Activated naive CD4-positive, alpha-beta T cell treated with anti-CD3 and anti-CD28 coated beads, Interleukin-2, amount 10 ng/mL, durations not matched to agents 7 days and 5 days (primary cell): ENCODE measurements at regions not wholly inside any gene's neighbourhood (a gene's known extent, or its start where the extent isn't known, plus 50 kb on each side); places are given as distances from the start of the nearest gene placed in this dataset.

Source experiments
- CTCF ChIA-PET: fragments of 350-600 bp; sonication (Branson Sonifier 250); formaldehyde crosslinking; loops from one replicate; lab custom pipeline; 2021; ENCODE audit warnings: antibody characterized with exemption; lab: Charles Lee
- DNase-seq: peaks from one replicate; pipeline ENCODE4 v3.0.0-alpha.2; 2020
- H3K27ac Mint-ChIP-seq: one replicate; pipeline ENCODE4 v1.8.0; 2021; ENCODE audit warnings: mild to moderate bottlenecking, moderate library complexity, mixed read lengths
- H3K27me3 Mint-ChIP-seq: one replicate; pipeline ENCODE4 v1.8.0; 2021; ENCODE audit warnings: mild to moderate bottlenecking, mixed read lengths
- H3K36me3 Mint-ChIP-seq: one replicate; pipeline ENCODE4 v1.8.0; 2021; ENCODE audit warnings: mixed read lengths
- H3K4me1 Mint-ChIP-seq: one replicate; pipeline ENCODE4 v1.8.0; 2021; ENCODE audit warnings: mixed read lengths
- H3K4me3 Mint-ChIP-seq: one replicate; pipeline ENCODE4 v1.8.0; 2021; ENCODE audit warnings: mild to moderate bottlenecking, moderate library complexity, mixed read lengths
- H3K9me3 Mint-ChIP-seq: one replicate; pipeline ENCODE4 v1.8.0; 2021; ENCODE audit warnings: mixed read lengths

- CTCF ChIA-PET, result no interaction called here
- Mint-ChIP-seq H3K36me3 (no peaks in the 10 kb centered on the region), H3K4me3 (no peak overlapping the region), H3K4me1 (no peaks in the 10 kb centered on the region), H3K27me3 (no peaks in the 10 kb centered on the region), H3K27ac (no peak overlapping the region), H3K9me3 (peaks cover 28% of the 10 kb centered on the region)
- no peak for DNase-seq
Observed at GRCh38 chr4:19285146-19285545, 966.6 kb upstream of the SLIT2 start.

GRCh38 chr4:19278665-19279064, 973.0 kb upstream of the SLIT2 start:
- Mint-ChIP-seq H3K36me3 (no peaks in the 10 kb centered on the region), H3K9me3 (peaks cover 30% of the 10 kb centered on the region)

DNA sequence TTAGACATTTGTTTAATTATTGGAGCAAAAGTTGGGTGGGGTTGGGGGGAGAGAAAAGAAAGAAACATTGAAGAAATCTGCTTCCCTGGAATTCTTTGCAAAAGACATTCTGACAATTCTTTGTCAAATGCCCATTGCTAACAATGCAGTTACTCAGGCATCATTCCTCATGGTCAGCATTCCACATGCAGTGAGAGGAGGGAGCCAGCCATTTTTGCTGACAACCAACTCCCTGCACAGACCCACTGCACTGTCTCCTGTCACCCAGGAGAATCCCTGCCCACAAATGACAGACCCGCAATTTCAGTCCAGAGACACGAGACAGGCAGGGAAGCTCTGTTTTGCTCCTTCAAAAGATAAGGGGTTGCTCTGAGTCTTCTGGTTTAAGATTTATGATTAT, 985.1 kb upstream of the SLIT2 start:
- Mint-ChIP-seq H3K27me3 (no peaks in the 10 kb centered on the region), H3K9me3 (peaks cover 7% of the 10 kb centered on the region), H3K36me3 (no peaks in the 10 kb centered on the region), H3K27ac (no peak overlapping the region), H3K4me1 (no peaks in the 10 kb centered on the region), H3K4me3 (no peak overlapping the region)
- CTCF ChIA-PET, result no interaction called here
- DNase-seq, result no peak

More at GRCh38 chr4:19278665-19279064, 973.0 kb upstream of the SLIT2 start:
- Mint-ChIP-seq H3K27me3 (no peaks in the 10 kb centered on the region), H3K4me1 (no peaks in the 10 kb centered on the region), H3K27ac (no peak overlapping the region), H3K4me3 (no peak overlapping the region)
- CTCF ChIA-PET, result interaction anchor here (0.6 kb wide), 1 partner anchor 364 kb away, joined by 3 read pairs; no protein-coding TSS in a partner anchor
- DNase-seq, result no peak

GRCh38 chr4:19262467-19262866, 989.2 kb upstream of the SLIT2 start:
- no peaks in the 10 kb centered on the region for H3K4me1 Mint-ChIP-seq
- no peaks in the 10 kb centered on the region for H3K27me3 Mint-ChIP-seq
- H3K9me3 Mint-ChIP-seq, result peaks cover 7% of the 10 kb centered on the region
- H3K27ac Mint-ChIP-seq, result no peak overlapping the region
- H3K36me3 Mint-ChIP-seq, result no peaks in the 10 kb centered on the region
- H3K4me3 Mint-ChIP-seq, result no peak overlapping the region
- CTCF ChIA-PET, result no interaction called here
- DNase-seq, result no peak

- peaks cover 10% of the 10 kb centered on the region for H3K9me3 Mint-ChIP-seq
- H3K4me1 Mint-ChIP-seq, result no peaks in the 10 kb centered on the region
- H3K36me3 Mint-ChIP-seq, result no peaks in the 10 kb centered on the region
- H3K27ac Mint-ChIP-seq, result no peak overlapping the region
- no peak for DNase-seq
- CTCF ChIA-PET, result interaction anchor here (0.7 kb wide), 1 partner anchor 9 kb away, joined by 3 read pairs; no protein-coding TSS in a partner anchor
- no peak overlapping the region for H3K4me3 Mint-ChIP-seq
- H3K27me3 Mint-ChIP-seq, result no peaks in the 10 kb centered on the region
Observed at GRCh38 chr4:19260346-19260745, 991.4 kb upstream of the SLIT2 start.

DNA sequence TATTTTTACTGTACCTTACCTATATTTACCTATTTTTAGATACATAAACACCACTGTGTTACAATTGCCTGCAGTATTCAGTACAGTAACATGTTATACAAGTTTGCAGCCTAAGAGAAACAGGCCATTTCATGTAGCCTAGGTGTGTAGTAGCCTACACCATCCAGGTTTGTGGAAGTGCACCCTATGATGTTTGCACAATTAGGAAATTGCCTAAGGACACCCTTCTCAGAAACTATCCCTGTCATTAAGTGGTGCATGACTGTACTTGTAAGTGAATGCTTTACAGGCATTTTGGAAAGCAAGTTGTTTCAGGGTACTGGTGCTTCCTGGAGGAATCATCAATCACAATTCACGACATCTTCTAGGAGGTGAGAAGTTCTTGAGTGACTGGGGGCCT, 991.8 kb upstream of the SLIT2 start:
- Mint-ChIP-seq H3K27ac (no peak overlapping the region), H3K4me1 (no peaks in the 10 kb centered on the region), H3K4me3 (no peak overlapping the region), H3K27me3 (no peaks in the 10 kb centered on the region), H3K9me3 (peaks cover 8% of the 10 kb centered on the region), H3K36me3 (no peaks in the 10 kb centered on the region)
- no peak for DNase-seq
- CTCF ChIA-PET, result no interaction called here

DNA sequence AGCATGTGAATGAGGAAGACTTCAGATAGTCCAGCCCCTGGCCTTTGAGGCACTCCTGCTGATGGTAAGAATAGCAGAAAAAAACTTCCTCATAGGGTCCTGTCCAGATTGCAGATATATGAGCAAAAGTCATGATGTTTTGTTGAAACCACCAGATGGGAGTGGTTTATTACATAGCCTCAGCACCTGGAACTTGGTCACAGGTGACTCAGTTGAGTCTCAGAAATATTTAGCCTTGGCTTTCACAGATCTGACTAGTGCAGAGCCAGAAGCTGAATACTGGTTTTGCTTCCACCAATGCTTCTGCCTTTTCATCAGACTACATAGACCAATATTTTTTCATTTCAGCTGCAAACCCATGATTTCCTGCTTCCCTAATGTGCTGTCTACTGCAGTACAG, 994.9 kb upstream of the SLIT2 start:
- CTCF ChIA-PET, result no interaction called here
- no peaks in the 10 kb centered on the region for H3K27me3 Mint-ChIP-seq
- DNase-seq, result no peak
- no peaks in the 10 kb centered on the region for H3K4me1 Mint-ChIP-seq
- H3K27ac Mint-ChIP-seq, result no peak overlapping the region
- no peaks in the 10 kb centered on the region for H3K36me3 Mint-ChIP-seq
- H3K4me3 Mint-ChIP-seq, result no peak overlapping the region
- H3K9me3 Mint-ChIP-seq, result peaks cover 11% of the 10 kb centered on the region

- H3K9me3 Mint-ChIP-seq, result peaks cover 16% of the 10 kb centered on the region
- DNase-seq, result no peak
- H3K27ac Mint-ChIP-seq, result no peak overlapping the region
- CTCF ChIA-PET, result no interaction called here
- H3K4me3 Mint-ChIP-seq, result no peak overlapping the region
- H3K4me1 Mint-ChIP-seq, result no peaks in the 10 kb centered on the region
- no peaks in the 10 kb centered on the region for H3K36me3 Mint-ChIP-seq
- no peaks in the 10 kb centered on the region for H3K27me3 Mint-ChIP-seq
Observed at GRCh38 chr4:19254486-19254885, 997.2 kb upstream of the SLIT2 start.

- Mint-ChIP-seq H3K4me1 (no peaks in the 10 kb centered on the region), H3K36me3 (no peaks in the 10 kb centered on the region), H3K27ac (no peak overlapping the region), H3K27me3 (no peaks in the 10 kb centered on the region), H3K9me3 (peaks cover 9% of the 10 kb centered on the region), H3K4me3 (no peak overlapping the region)
- DNase-seq, result no peak
- CTCF ChIA-PET, result no interaction called here
Observed at GRCh38 chr4:19248023-19248422, 1003.7 kb upstream of the SLIT2 start.

GRCh38 chr4:19241895-19242294, 1009.8 kb upstream of the SLIT2 start:
- Mint-ChIP-seq H3K36me3 (no peaks in the 10 kb centered on the region), H3K4me3 (no peak overlapping the region), H3K4me1 (no peaks in the 10 kb centered on the region), H3K9me3 (peaks cover 2% of the 10 kb centered on the region), H3K27me3 (no peaks in the 10 kb centered on the region), H3K27ac (no peak overlapping the region)
- no peak for DNase-seq
- CTCF ChIA-PET, result no interaction called here

DNA sequence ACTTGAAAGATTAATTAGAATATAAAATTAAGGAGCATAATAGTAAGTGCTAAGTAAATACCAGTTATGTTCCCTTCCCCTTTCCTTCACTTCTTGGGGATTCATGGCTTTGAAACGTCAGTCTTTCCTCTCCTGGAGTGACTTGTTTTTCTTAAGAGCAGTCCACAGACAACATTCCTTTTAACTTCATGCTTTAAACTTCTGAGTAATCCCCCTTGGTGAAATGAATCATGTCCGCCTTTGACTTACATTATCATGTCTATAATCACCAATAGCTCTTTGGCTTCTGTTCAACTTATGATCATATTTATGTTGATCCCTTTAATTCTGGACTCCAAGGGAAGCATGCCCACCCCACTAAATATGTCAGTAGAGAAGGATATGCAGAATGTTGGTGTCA, 1012.1 kb upstream of the SLIT2 start:
- H3K4me1 Mint-ChIP-seq, result no peaks in the 10 kb centered on the region
- H3K9me3 Mint-ChIP-seq, result no peaks in the 10 kb centered on the region
- CTCF ChIA-PET, result no interaction called here

DNA sequence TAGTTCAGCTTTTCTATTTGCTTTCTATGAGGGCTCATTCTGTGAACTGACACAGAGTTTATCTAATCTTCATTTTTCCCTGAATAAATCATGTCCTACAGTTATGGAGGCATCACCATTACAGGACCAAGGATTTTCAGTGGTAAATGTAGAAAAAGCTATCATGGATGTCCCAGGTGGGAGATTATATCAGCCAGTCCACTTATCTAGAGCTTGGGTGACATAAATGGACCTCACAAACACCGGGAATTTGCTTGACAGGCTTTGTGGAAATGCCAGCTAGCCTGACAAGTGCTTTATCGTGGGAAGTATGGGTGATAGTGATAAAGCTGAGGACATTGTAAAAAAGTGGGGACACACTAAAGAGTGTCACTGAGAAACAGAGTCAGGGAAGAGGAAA, 1015.2 kb upstream of the SLIT2 start:
- Mint-ChIP-seq H3K27me3 (no peaks in the 10 kb centered on the region), H3K4me3 (no peak overlapping the region), H3K27ac (no peak overlapping the region), H3K36me3 (no peaks in the 10 kb centered on the region), H3K9me3 (no peaks in the 10 kb centered on the region), H3K4me1 (no peaks in the 10 kb centered on the region)
- DNase-seq, result no peak
- CTCF ChIA-PET, result no interaction called here

More for the DNA sequence above, 1012.1 kb upstream of the SLIT2 start:
- no peak overlapping the region for H3K4me3 Mint-ChIP-seq
- no peaks in the 10 kb centered on the region for H3K27me3 Mint-ChIP-seq
- DNase-seq, result no peak
- no peaks in the 10 kb centered on the region for H3K36me3 Mint-ChIP-seq
- H3K27ac Mint-ChIP-seq, result no peak overlapping the region

DNA sequence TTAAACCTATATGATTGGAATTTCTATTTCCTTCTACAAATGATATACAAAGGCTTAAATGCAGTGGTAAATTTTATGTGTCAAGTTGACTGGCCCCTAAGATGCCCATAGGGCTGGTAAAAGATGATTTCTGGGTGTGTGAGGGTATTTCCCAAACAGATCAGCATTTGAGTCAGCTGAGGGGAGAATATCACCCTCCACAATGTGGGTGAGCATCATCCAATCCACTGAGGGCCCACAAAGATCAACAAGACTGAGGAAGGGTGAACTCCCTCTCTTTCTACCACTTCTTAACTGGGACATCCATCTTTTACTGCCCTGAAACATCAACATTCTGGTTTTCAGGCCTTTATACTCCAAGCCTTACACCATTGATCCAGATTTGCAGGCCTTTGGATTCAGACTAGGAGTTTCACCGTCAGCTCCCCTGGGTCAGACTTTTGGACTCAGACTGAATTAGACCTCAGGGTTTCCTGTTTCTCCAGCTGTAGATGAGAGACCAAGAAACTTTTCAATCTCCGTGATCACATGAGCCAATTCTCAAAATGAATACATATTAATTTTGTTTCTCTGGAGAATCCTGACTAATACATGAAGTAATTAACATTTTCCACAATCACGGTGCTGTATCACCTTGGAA, 1020.7 kb upstream of the SLIT2 start:
- Mint-ChIP-seq H3K36me3 (no peaks in the 10 kb centered on the region), H3K27me3 (no peaks in the 10 kb centered on the region), H3K4me1 (no peaks in the 10 kb centered on the region), H3K4me3 (no peak overlapping the region), H3K9me3 (no peaks in the 10 kb centered on the region), H3K27ac (no peak overlapping the region)
- CTCF ChIA-PET, result no interaction called here
- DNase-seq, result no peak

DNA sequence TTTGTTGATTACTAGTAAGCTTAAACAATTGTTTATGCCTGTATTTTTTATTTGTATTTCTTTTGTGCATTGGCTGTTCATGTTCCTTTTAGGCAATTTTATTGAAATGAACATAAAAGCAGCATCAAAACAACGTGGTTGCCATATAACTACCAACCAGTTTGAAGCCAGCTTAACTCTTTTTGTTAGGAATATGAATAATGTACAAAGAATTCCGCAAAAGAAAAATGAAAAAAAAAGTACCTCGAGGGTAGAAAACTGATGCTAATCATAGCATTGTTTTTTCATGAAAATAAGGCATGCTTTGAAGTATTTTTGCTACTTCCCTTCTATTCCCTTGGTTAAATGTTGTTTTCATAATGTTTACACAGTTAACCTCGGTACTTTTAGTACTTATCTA, 1024.0 kb upstream of the SLIT2 start:
- CTCF ChIA-PET, result no interaction called here

GRCh38 chr4:19224820-19225219, 1026.9 kb upstream of the SLIT2 start:
- CTCF ChIA-PET, result interaction anchor here (1.1 kb wide), 1 partner anchor 524 kb away, joined by 3 read pairs; no protein-coding TSS in a partner anchor
- Mint-ChIP-seq H3K27me3 (no peaks in the 10 kb centered on the region), H3K9me3 (no peaks in the 10 kb centered on the region), H3K27ac (no peak overlapping the region), H3K36me3 (no peaks in the 10 kb centered on the region), H3K4me3 (no peak overlapping the region), H3K4me1 (no peaks in the 10 kb centered on the region)
- no peak for DNase-seq

More for the DNA sequence above, 1024.0 kb upstream of the SLIT2 start:
- H3K4me1 Mint-ChIP-seq, result no peaks in the 10 kb centered on the region
- H3K27ac Mint-ChIP-seq, result no peak overlapping the region
- no peak for DNase-seq
- no peaks in the 10 kb centered on the region for H3K9me3 Mint-ChIP-seq
- no peak overlapping the region for H3K4me3 Mint-ChIP-seq
- H3K27me3 Mint-ChIP-seq, result no peaks in the 10 kb centered on the region
- H3K36me3 Mint-ChIP-seq, result no peaks in the 10 kb centered on the region
